ENCODE measurements at regions not wholly inside any gene's neighbourhood (a gene's known extent, or its start where the extent isn't known, plus 50 kb on each side); places are given as distances from the start of the nearest gene placed in this dataset.

GRCh38 chrX:52585892-52586291 lies 68.8 kb downstream of the SSX7 start:
- no peaks in the 10 kb centered on the region for H3K9me3 ChIP-seq (ENCODE audit: insufficient read depth, low read depth, low read length)
- H3K27me3 ChIP-seq (ENCODE audit: insufficient read depth, low read length, poor library complexity, severe bottlenecking) = no peaks in the 10 kb centered on the region
- H3K4me2 ChIP-seq (ENCODE audit: low read depth, low read length, poor library complexity, severe bottlenecking) = no peak overlapping the region
- H3K9ac ChIP-seq (ENCODE audit: low read depth, low read length, poor library complexity, severe bottlenecking) = no peak overlapping the region
- H3K9me2 ChIP-seq (replicated peaks; ENCODE audit: low read depth, low read length) = no peaks in the 10 kb centered on the region
- no peaks in the 10 kb centered on the region for H3F3A ChIP-seq (ENCODE audit: low read depth)
- no peaks in the 10 kb centered on the region for H4K20me1 ChIP-seq (ENCODE audit: insufficient read depth, low read length, poor library complexity, severe bottlenecking)
- no peak overlapping the region for H2AFZ ChIP-seq (ENCODE audit: low read length)
- no peak overlapping the region for H3K4me3 ChIP-seq (ENCODE audit: low read length, poor library complexity, severe bottlenecking)
- H3K36me3 ChIP-seq (ENCODE audit: insufficient read depth, low read length) = no peaks in the 10 kb centered on the region
- TF ChIP-seq CTCF (conservative IDR thresholded peaks at IDR 0.05; ENCODE audit: low read length) = no peak
- no peak for TF ChIP-seq EZH2phosphoT487 (IDR thresholded peaks at IDR 0.05; ENCODE audit: borderline replicate concordance)
- no peaks in the 10 kb centered on the region for H3K4me1 ChIP-seq (ENCODE audit: insufficient read depth, low read length, poor library complexity, severe bottlenecking)
- H3K79me2 ChIP-seq (ENCODE audit: insufficient read depth, low read length) = no peaks in the 10 kb centered on the region

GRCh38 chrX:52577464-52578173 lies 60.8 kb upstream of the XAGE1B start:
- no peaks in the 10 kb centered on the region for H3K27me3 ChIP-seq (ENCODE audit: insufficient read depth, low read length, poor library complexity, severe bottlenecking)
- TF ChIP-seq EZH2phosphoT487 (IDR thresholded peaks at IDR 0.05; ENCODE audit: borderline replicate concordance) (no peak), CTCF (conservative IDR thresholded peaks at IDR 0.05; ENCODE audit: low read length) (no peak)

GRCh38 chrX:52576946-52577345 lies 60.1 kb upstream of the XAGE1B start:
- Histone ChIP-seq H3K9ac (ENCODE audit: low read depth, low read length, poor library complexity, severe bottlenecking) (no peak overlapping the region), H2AFZ (ENCODE audit: low read length) (no peak overlapping the region), H3K9me2 (replicated peaks; ENCODE audit: low read depth, low read length) (no peaks in the 10 kb centered on the region), H3K4me3 (ENCODE audit: low read length, poor library complexity, severe bottlenecking) (no peak overlapping the region), H3K9me3 (ENCODE audit: insufficient read depth, low read depth, low read length) (no peaks in the 10 kb centered on the region), H3K79me2 (ENCODE audit: insufficient read depth, low read length) (no peaks in the 10 kb centered on the region), H3F3A (ENCODE audit: low read depth) (no peaks in the 10 kb centered on the region), H3K36me3 (ENCODE audit: insufficient read depth, low read length) (no peaks in the 10 kb centered on the region), H3K4me1 (ENCODE audit: insufficient read depth, low read length, poor library complexity, severe bottlenecking) (no peaks in the 10 kb centered on the region), H3K27me3 (ENCODE audit: insufficient read depth, low read length, poor library complexity, severe bottlenecking) (no peaks in the 10 kb centered on the region), H4K20me1 (ENCODE audit: insufficient read depth, low read length, poor library complexity, severe bottlenecking) (no peaks in the 10 kb centered on the region), H3K4me2 (ENCODE audit: low read depth, low read length, poor library complexity, severe bottlenecking) (no peak overlapping the region)
- TF ChIP-seq CTCF (conservative IDR thresholded peaks at IDR 0.05; ENCODE audit: low read length) = no peak

More at GRCh38 chrX:52577464-52578173, 60.8 kb upstream of the XAGE1B start:
- no peak overlapping the region for H3K9ac ChIP-seq (ENCODE audit: low read depth, low read length, poor library complexity, severe bottlenecking)
- H4K20me1 ChIP-seq (ENCODE audit: insufficient read depth, low read length, poor library complexity, severe bottlenecking) = no peaks in the 10 kb centered on the region
- H2AFZ ChIP-seq (ENCODE audit: low read length) = no peak overlapping the region
- H3K4me1 ChIP-seq (ENCODE audit: insufficient read depth, low read length, poor library complexity, severe bottlenecking) = no peaks in the 10 kb centered on the region
- no peaks in the 10 kb centered on the region for H3K9me3 ChIP-seq (ENCODE audit: insufficient read depth, low read depth, low read length)
- H3K4me3 ChIP-seq (ENCODE audit: low read length, poor library complexity, severe bottlenecking) = no peak overlapping the region
- H3F3A ChIP-seq (ENCODE audit: low read depth) = no peaks in the 10 kb centered on the region
- H3K4me2 ChIP-seq (ENCODE audit: low read depth, low read length, poor library complexity, severe bottlenecking) = no peak overlapping the region
- H3K79me2 ChIP-seq (ENCODE audit: insufficient read depth, low read length) = no peaks in the 10 kb centered on the region
- H3K36me3 ChIP-seq (ENCODE audit: insufficient read depth, low read length) = no peaks in the 10 kb centered on the region
- no peaks in the 10 kb centered on the region for H3K9me2 ChIP-seq (replicated peaks; ENCODE audit: low read depth, low read length)

Data from Loucy (cell line).